GM13977 (cell line): ENCODE measurements at regions not wholly inside any gene's neighbourhood (a gene's known extent, or its start where the extent isn't known, plus 50 kb on each side); places are given as distances from the start of the nearest gene placed in this dataset.

Experiments used
- DNase-seq: peaks from one replicate; pipeline ENCODE4 v3.0.0; 2012; ENCODE audit warnings: low spot score
- CTCF ChIP-seq: IDR thresholded peaks from 2 replicates; pipeline ENCODE4 v1.5.1; 2012; ENCODE audit warnings: mild to moderate bottlenecking, control low read depth; ENCODE audit not compliant: insufficient read depth; ENCODE audit errors: extremely low read depth, missing control alignments
- in situ Hi-C: fragments of 300-500 bp; cut with MboI; formaldehyde crosslinking; loops from one replicate; pipeline ENCODE4 v1.12.0; 2022; ENCODE audit warnings: low sequenced_read_pairs, low pct_unique_long_range_greater_than_20kb, mixed read lengths, inconsistent platforms; ENCODE audit not compliant: unreplicated experiment

DNA sequence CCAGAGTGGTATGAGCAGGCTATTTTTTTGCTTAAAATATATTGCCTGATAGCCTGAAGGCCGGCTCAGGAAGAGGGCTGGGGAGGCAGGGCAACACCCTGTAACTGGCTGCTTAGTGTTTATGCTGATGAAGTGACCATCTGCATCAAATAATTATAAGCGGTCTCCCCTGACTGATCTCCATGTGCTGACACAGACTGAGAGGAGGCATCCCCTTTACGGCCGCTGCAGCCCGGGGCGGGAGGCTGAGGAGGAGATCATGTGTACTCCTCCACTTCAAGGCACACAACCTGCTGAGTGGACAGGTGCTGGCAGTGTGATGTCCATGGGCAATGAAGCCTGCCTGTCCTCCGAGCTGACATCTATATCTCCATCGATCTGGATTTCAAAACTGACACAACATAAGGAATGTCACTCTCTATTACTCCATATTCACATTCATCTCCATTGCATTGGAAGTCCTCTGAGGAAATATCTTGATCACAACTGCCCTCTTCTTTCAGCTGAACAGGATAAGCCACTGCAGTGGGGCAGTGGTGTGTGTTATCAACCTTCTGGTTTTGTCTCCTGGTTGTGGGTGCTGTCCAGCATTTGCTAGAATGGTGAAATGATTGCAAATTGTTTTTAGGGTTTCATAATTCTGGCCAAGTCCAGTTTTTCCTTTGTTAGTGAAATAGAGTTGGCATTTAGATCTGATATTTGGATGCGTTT is 143.5 kb downstream of the AQP4 start:
- no peak for DNase-seq
- TF ChIP-seq CTCF = no peak
- in situ Hi-C loops = no loop called here

GRCh38 chr18:26719896-26720295 is 145.6 kb downstream of the AQP4 start:
- TF ChIP-seq CTCF = no peak
- DNase-seq = no peak
- in situ Hi-C loops = no loop called here

DNA sequence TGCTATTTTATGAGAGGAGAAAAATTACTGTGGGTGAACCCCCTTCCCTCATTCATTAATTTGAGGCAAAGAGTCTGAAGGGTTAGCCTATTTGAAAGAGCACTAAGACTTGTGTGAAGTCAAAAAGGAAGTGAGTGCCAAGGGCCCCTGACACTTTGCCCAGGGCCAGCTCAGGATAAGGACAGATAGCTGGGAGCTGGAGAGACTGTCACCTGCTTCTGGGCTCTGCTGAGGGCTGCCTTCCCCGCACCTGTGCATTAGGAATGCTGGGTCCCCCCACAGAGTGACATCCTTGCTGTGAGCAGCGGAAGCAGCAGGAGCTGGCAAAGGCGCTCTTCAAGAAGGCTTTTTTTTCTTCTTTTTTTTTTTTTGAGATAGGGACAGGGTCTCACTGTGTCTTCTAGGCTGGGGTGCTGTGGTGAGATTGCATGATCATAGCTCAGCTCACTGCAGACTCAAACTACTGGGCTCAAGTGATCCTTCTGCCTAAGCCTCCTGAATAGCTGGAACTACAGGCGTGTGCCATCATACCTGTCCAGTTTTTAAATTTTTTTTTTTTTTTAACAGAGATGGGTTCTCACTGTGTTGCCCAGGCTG is 148.3 kb downstream of the AQP4 start:
- in situ Hi-C loops = no loop called here
- DNase-seq = no peak
- TF ChIP-seq CTCF = no peak

GRCh38 chr18:26714739-26715138 is 150.8 kb downstream of the AQP4 start:
- in situ Hi-C loops = no loop called here
- no peak for DNase-seq
- TF ChIP-seq CTCF = no peak

DNA sequence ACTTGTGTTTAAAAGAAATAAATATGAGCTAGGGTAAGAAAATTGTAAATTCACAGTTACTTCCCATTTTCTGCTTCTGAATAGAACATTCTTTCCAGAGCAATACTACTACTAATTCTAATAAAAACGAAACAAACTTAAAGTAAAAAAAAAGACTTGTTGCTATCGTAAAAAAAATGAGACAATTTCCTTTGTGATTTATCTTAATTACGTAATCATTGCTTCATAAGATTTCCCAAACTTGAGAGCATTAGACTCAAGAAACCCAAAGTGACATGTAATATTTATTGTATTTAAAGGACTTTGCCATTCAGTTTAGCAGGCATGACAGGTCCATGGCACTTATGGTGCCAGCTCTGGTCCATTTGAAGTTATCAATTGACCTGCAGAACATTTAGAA is 153.8 kb downstream of the AQP4 start:
- DNase-seq = no peak
- no peak for TF ChIP-seq CTCF
- in situ Hi-C loops = no loop called here

DNA sequence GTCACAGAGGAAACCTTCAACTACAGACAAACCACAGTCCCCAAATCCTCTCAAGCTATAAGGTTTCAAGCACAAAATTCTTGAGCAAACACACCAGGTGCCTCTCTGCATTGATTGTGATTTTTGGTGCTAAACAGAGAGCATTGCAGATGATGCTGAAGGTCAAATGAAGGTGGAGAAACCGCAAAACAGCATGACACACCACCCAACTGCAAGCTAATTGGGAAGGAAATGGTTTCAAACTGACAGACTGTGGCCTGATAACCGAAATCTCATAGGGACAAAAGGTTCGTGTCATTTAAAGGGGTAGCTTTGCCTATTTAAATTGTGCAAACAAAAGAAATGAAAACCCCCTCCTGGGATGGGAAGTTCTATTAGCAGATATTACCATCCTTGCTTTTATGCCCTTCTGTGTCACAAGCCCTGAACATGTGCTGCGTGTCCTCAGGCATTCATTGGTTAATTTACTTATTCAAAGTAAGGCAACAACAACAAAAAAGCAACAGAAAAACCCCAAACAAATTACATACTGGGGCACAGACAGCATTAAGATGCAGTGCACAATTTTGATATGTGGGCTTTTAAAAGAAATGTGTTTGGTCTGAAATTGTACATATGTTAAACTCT is 154.9 kb downstream of the AQP4 start:
- no peak for TF ChIP-seq CTCF
- DNase-seq = peak; percentile 36
- in situ Hi-C loops = no loop called here
